ENCODE measurements at regions not wholly inside any gene's neighbourhood (a gene's known extent, or its start where the extent isn't known, plus 50 kb on each side); places are given as distances from the start of the nearest gene placed in this dataset.

GRCh38 chr5:87113861-87114260 lies 153.8 kb upstream of the RASA1 start:
- TF ChIP-seq POLR2AphosphoS5 (IDR thresholded peaks at IDR 0.05; ENCODE audit: low read depth) (no peak), CTCF (conservative IDR thresholded peaks at IDR 0.05; ENCODE audit: low read depth in 2 of 2) (no peak), EZH2 (IDR thresholded peaks at IDR 0.05; ENCODE audit: low read depth, unreplicated experiment) (no peak), NANOG (IDR thresholded peaks at IDR 0.05; ENCODE audit: borderline replicate concordance) (no peak), CREB1 (CRISPR knock-in tag; IDR thresholded peaks at IDR 0.05; ENCODE audit: low read depth) (no peak), EZH2phosphoT487 (IDR thresholded peaks at IDR 0.05; ENCODE audit: unreplicated experiment) (no peak), ZNF331 (CRISPR knock-in tag; IDR thresholded peaks at IDR 0.05; ENCODE audit: low read depth) (no peak), JUNB (IDR thresholded peaks at IDR 0.05; ENCODE audit: unreplicated experiment) (no peak)
- TF ChIP-seq, protein P1, sequence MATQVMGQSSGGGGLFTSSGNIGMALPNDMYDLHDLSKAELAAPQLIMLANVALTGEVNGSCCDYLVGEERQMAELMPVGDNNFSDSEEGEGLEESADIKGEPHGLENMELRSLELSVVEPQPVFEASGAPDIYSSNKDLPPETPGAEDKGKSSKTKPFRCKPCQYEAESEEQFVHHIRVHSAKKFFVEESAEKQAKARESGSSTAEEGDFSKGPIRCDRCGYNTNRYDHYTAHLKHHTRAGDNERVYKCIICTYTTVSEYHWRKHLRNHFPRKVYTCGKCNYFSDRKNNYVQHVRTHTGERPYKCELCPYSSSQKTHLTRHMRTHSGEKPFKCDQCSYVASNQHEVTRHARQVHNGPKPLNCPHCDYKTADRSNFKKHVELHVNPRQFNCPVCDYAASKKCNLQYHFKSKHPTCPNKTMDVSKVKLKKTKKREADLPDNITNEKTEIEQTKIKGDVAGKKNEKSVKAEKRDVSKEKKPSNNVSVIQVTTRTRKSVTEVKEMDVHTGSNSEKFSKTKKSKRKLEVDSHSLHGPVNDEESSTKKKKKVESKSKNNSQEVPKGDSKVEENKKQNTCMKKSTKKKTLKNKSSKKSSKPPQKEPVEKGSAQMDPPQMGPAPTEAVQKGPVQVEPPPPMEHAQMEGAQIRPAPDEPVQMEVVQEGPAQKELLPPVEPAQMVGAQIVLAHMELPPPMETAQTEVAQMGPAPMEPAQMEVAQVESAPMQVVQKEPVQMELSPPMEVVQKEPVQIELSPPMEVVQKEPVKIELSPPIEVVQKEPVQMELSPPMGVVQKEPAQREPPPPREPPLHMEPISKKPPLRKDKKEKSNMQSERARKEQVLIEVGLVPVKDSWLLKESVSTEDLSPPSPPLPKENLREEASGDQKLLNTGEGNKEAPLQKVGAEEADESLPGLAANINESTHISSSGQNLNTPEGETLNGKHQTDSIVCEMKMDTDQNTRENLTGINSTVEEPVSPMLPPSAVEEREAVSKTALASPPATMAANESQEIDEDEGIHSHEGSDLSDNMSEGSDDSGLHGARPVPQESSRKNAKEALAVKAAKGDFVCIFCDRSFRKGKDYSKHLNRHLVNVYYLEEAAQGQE (IDR thresholded peaks at IDR 0.05; ENCODE audit: unreplicated experiment): no peak

All from GM23338 (cell line).